LNCAP (cell line): ENCODE measurements at regions not wholly inside any gene's neighbourhood (a gene's known extent, or its start where the extent isn't known, plus 50 kb on each side); places are given as distances from the start of the nearest gene placed in this dataset.

Experiments used
- TF ChIP-seq, protein P1 (sequence below): fragments of 450-650 bp; IDR thresholded peaks from 2 replicates; pipeline ENCODE4 v1.5.1; 2017; ENCODE audit warnings: mild to moderate bottlenecking

DNA sequence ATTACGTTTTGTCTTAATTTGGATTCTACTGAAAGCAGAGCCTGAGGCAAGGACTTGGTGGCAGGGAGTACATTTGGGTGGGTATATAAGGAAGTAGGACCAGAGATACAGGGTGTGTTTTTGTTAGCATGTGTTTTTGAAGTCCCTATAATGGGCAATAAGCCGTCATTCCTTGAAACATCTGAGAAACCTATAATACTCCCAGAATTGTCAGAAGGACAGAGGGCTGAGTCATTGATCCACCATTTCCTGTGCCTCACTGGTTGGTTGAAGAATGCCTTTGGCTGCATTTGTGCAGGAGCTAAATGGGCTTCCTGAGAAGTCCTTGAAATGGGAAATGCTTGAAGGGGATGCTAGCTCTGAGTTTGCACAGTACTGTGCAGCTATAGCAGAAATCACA lies 281.8 kb upstream of the ZEB2 start:
- TF ChIP-seq, protein P1, sequence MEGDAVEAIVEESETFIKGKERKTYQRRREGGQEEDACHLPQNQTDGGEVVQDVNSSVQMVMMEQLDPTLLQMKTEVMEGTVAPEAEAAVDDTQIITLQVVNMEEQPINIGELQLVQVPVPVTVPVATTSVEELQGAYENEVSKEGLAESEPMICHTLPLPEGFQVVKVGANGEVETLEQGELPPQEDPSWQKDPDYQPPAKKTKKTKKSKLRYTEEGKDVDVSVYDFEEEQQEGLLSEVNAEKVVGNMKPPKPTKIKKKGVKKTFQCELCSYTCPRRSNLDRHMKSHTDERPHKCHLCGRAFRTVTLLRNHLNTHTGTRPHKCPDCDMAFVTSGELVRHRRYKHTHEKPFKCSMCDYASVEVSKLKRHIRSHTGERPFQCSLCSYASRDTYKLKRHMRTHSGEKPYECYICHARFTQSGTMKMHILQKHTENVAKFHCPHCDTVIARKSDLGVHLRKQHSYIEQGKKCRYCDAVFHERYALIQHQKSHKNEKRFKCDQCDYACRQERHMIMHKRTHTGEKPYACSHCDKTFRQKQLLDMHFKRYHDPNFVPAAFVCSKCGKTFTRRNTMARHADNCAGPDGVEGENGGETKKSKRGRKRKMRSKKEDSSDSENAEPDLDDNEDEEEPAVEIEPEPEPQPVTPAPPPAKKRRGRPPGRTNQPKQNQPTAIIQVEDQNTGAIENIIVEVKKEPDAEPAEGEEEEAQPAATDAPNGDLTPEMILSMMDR = no peak

DNA sequence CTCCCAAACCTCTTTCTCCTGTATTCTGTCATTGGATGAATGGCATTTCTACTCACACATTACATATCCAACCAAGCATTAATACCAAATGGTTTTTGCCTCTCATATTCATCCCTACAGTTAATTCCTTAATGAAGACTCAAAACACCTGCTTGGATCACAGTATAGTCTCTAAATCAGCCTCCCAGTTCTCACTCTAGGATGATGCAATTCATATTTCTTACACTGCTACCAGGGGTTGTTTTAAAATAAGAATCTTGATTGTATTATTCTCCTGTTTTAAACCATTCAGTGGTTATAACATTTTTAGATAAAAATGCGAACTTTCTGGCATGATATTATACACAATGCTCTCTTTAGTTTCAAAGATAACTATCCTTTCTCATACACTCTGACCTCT lies 281.4 kb upstream of the ZEB2 start:
- TF ChIP-seq, protein P1 = no peak

DNA sequence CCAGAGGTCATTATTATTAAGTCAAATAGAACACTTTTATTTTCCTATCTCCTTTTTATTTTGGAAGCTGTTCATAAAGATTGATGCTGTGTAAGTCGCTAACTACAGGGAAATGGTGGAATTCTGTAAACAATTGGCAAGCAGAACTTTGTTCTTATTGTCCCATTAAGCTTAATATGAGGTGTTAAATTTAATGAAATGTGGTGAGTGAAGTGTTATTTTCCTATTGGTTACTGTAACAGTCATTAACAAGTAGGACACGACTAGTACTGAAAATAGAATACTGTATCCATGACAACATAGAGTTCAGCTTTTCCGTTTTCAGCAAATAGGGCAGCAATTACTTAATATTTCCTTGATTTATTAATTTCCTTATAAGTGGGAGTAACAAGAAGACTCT lies 279.1 kb upstream of the ZEB2 start:
- TF ChIP-seq, protein P1 = no peak

DNA sequence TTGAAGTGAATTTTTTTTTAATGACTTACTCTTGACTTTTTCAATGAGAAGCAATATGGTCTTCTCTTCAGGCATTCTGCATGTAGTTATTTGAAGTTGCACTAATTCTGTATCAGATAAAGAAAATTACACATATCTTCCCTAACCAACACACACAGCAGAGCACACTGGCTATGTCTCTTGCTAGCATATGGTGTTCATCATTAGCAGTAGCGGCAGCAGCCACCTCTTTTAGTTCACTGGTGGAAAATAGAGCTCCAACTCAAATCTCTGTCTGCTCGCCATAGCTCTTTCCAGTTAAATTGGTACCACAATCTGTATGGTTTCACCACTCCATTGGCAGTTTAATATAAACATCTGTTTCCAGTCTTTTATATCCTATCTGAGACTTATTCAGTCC lies 278.1 kb upstream of the ZEB2 start:
- TF ChIP-seq, protein P1 = no peak

DNA sequence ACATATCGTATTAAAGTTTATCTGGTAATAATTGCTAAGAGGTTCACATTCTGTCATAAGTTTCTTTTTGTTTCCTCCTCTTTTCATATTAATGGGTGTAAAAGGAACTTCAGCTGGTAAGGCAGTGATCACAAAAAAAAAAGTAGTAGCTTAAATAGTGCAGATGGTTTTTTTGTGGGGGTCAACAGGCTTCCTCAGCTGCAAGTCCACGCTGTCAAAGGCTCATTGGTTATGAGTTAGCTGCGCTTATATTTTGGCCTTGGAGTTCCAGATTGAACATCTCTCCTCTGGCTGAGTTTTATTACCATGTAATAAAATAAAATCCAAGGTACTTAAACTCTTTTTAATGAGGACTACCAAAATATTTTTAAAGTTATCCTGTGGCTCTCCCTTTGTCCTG lies 277.0 kb upstream of the ZEB2 start:
- TF ChIP-seq, protein P1 = no peak

DNA sequence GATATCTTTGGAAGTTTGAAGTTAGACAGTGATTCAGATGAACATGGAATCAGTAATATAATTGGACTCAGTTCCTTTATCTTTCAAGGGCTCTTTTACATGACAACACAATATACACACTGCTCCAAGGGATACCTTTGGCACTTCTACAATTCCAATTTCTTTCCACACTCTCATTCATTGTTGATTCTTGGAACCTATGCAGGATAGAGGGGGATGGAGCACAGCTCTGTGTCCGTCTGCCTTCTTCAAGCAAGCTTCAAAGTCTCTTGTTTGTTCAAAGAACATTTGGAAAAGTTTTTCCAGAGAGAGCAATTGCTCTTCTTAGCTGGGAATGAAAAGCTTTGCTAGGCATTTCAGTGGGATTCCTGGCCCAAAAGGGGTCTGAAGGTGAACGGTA lies 276.2 kb upstream of the ZEB2 start:
- TF ChIP-seq, protein P1 = no peak

DNA sequence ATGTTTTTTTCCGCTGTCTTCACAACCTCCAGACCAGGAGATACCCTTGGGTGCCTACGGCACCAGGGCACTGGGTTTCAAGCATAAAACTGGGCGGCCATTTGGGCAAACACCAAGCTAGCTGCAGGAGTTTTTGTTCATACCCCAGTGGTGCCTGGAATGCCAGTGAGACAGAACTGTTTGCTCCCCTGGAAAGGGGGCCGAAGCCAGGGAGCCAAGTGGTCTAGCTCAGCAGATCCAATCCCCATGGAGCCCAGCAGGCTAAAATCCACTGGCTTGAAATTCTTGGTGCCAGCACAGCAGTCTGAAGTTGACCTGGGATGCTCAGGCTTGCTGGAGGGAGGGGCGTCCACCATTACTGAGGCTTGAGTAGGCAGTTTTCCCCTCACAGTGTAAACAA lies 265.3 kb upstream of the ZEB2 start:
- TF ChIP-seq, protein P1 = no peak

DNA sequence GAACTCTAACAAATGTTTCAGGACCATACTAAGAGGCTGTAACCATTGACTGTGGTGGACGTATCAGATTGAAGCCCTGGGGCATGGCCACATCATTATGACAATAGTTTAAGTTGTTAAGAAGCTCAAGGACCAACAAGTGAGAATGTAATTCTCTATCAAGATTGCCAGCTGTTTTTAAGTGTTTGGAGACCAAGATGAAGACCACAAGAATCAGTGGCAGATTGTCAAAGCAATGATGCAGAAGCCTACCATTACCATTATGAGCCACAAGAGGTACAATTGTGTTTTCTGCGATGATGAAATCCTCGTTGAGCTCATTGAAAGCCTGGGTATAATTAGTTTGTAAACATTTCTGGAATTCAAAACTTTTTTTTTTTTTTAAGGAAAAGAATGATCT lies 261.1 kb upstream of the ZEB2 start:
- TF ChIP-seq, protein P1 = no peak
